ENCODE measurements at regions not wholly inside any gene's neighbourhood (a gene's known extent, or its start where the extent isn't known, plus 50 kb on each side); places are given as distances from the start of the nearest gene placed in this dataset.

DNA sequence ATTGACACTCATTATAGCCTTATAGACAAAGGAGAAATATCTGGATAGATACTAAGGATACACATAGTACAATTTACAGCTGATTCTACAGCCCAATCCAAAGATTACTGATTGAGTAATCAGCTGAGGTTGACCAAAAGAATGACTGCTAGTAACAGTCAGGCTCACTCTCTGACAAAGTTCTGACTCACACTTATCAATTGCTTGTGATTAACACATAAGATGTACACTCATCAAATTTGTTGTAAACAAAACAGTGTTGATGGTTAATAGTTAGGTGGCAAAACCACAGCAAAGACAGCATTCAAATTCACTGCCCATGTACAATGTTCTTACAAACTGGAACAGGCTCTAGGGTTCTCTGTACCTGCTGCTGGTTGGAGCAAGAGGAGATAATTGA is 422.7 kb downstream of the TLE1 start:
- Histone ChIP-seq H3K36me3 (ENCODE audit: control insufficient read depth in 2 of 2, insufficient read depth in 2 of 2, low read length in 1 of 2) (no peaks in the 10 kb centered on the region), H3K9me3 (replicated peaks; ENCODE audit: control insufficient read depth, insufficient read depth, low read length) (no peaks in the 10 kb centered on the region), H3K9ac (ENCODE audit: control insufficient read depth, insufficient read depth, low read length) (no peak overlapping the region), H3K79me2 (ENCODE audit: control insufficient read depth, insufficient read depth, low read length) (no peaks in the 10 kb centered on the region), H2AFZ (ENCODE audit: control insufficient read depth, low read depth, low read length) (no peak overlapping the region), H3K27ac (ENCODE audit: control insufficient read depth, insufficient read depth) (no peak overlapping the region), H3K27me3 (replicated peaks in 1 of 2; ENCODE audit: control insufficient read depth in 2 of 2, insufficient read depth in 2 of 2, low read length in 1 of 2) (no peaks in the 10 kb centered on the region), H3K4me2 (ENCODE audit: control insufficient read depth, insufficient read depth) (no peak overlapping the region), H3K4me3 (no peak overlapping the region), H4K20me1 (ENCODE audit: control insufficient read depth, insufficient read depth) (no peaks in the 10 kb centered on the region), H3K4me1 (ENCODE audit: control insufficient read depth, insufficient read depth, low read length) (no peaks in the 10 kb centered on the region)
- RAD21 ChIA-PET (ENCODE audit: unreplicated experiment), result no interaction called here
- BruUV-seq (replicated peaks), result no TSS peak
- no peak for FAIRE-seq
- in situ Hi-C loops (cut with MboI), result no loop called here
- intact Hi-C loops (cut with micrococcal nuclease; ENCODE audit: unreplicated experiment), result no loop called here
- CTCF ChIA-PET, result no interaction called here
- SMC1A ChIA-PET (ENCODE audit: uncharacterized antibody, unreplicated experiment), result no interaction called here
- POLR2A ChIA-PET, result no interaction called here
- DNase-seq (ENCODE audit: low read depth, low spot score), result no peak
- no peak for ATAC-seq
- no peak for TF ChIP-seq POLR2AphosphoS2 (IDR thresholded peaks at IDR 0.05; ENCODE audit: low read depth, low read length)
- no peak for TF ChIP-seq SMC3 (IDR thresholded peaks at IDR 0.05; ENCODE audit: borderline replicate concordance, low read length)
- TF ChIP-seq GATAD2B (conservative IDR thresholded peaks at IDR 0.05; ENCODE audit: low read depth), result no peak
- TF ChIP-seq TCF12 (IDR thresholded peaks at IDR 0.05; ENCODE audit: low read depth, low read length), result no peak
- TF ChIP-seq, protein P1, sequence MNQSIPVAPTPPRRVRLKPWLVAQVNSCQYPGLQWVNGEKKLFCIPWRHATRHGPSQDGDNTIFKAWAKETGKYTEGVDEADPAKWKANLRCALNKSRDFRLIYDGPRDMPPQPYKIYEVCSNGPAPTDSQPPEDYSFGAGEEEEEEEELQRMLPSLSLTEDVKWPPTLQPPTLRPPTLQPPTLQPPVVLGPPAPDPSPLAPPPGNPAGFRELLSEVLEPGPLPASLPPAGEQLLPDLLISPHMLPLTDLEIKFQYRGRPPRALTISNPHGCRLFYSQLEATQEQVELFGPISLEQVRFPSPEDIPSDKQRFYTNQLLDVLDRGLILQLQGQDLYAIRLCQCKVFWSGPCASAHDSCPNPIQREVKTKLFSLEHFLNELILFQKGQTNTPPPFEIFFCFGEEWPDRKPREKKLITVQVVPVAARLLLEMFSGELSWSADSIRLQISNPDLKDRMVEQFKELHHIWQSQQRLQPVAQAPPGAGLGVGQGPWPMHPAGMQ (IDR thresholded peaks at IDR 0.05; ENCODE audit: borderline replicate concordance), result no peak
- TF ChIP-seq FOXM1 (IDR thresholded peaks at IDR 0.05; ENCODE audit: low read depth, low read length), result no peak

DNA sequence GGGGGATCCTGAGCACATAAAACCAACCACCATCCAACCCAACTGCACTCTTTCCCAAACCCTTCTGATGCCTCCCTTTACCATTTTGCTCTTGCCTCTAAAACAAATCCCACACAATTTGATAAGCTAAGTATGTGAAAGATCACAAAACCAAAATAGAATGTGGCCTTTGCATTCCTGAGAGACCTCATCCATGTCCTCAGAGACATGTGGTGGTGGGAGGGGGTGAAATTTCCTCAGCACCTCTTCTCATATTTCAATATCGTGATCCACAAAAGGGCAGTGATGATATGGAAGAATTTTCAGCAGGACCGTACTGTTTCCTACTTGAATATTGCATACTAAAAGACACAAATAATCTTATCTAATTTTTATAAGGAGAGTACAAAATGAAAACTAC is 423.3 kb downstream of the TLE1 start:
- no peak overlapping the region for H3K27ac ChIP-seq (ENCODE audit: control insufficient read depth, insufficient read depth)
- WGBS (ENCODE audit: insufficient coverage, insufficient replicate concordance, low lambda C conversion rate, missing lambda C conversion rate), result 45% methylated on average over 2 of the region's 2 CpGs
- no peak overlapping the region for H3K4me2 ChIP-seq (ENCODE audit: control insufficient read depth, insufficient read depth)
- H3K4me3 ChIP-seq, result no peak overlapping the region
- ChIA-PET POLR2A (no interaction called here), SMC1A (ENCODE audit: uncharacterized antibody, unreplicated experiment) (no interaction called here), CTCF (no interaction called here), RAD21 (ENCODE audit: unreplicated experiment) (no interaction called here)
- no peaks in the 10 kb centered on the region for H3K36me3 ChIP-seq (ENCODE audit: control insufficient read depth in 2 of 2, insufficient read depth in 2 of 2, low read length in 1 of 2)
- no peak overlapping the region for H3K9ac ChIP-seq (ENCODE audit: control insufficient read depth, insufficient read depth, low read length)
- no peak overlapping the region for H2AFZ ChIP-seq (ENCODE audit: control insufficient read depth, low read depth, low read length)
- no peaks in the 10 kb centered on the region for H3K27me3 ChIP-seq (replicated peaks in 1 of 2; ENCODE audit: control insufficient read depth in 2 of 2, insufficient read depth in 2 of 2, low read length in 1 of 2)
- no peaks in the 10 kb centered on the region for H4K20me1 ChIP-seq (ENCODE audit: control insufficient read depth, insufficient read depth)
- no peak for DNase-seq (ENCODE audit: low read depth, low spot score)
- intact Hi-C loops (cut with micrococcal nuclease; ENCODE audit: unreplicated experiment), result no loop called here
- FAIRE-seq, result no peak
- ATAC-seq, result no peak
- no peaks in the 10 kb centered on the region for H3K4me1 ChIP-seq (ENCODE audit: control insufficient read depth, insufficient read depth, low read length)
- in situ Hi-C loops (cut with MboI), result no loop called here
- no TSS peak for BruUV-seq (replicated peaks)
- no peaks in the 10 kb centered on the region for H3K79me2 ChIP-seq (ENCODE audit: control insufficient read depth, insufficient read depth, low read length)
- no peaks in the 10 kb centered on the region for H3K9me3 ChIP-seq (replicated peaks; ENCODE audit: control insufficient read depth, insufficient read depth, low read length)
- TF ChIP-seq TCF7 (IDR thresholded peaks at IDR 0.05; ENCODE audit: borderline replicate concordance) (no peak), MTA2 (IDR thresholded peaks at IDR 0.05; ENCODE audit: low read depth) (no peak), HDGF (IDR thresholded peaks at IDR 0.05) (no peak), SMAD5 (IDR thresholded peaks at IDR 0.05; ENCODE audit: low read depth) (no peak), MEF2B (IDR thresholded peaks at IDR 0.05; ENCODE audit: partially characterized antibody, poor library complexity, severe bottlenecking) (no peak)
- TF ChIP-seq, protein P2, sequence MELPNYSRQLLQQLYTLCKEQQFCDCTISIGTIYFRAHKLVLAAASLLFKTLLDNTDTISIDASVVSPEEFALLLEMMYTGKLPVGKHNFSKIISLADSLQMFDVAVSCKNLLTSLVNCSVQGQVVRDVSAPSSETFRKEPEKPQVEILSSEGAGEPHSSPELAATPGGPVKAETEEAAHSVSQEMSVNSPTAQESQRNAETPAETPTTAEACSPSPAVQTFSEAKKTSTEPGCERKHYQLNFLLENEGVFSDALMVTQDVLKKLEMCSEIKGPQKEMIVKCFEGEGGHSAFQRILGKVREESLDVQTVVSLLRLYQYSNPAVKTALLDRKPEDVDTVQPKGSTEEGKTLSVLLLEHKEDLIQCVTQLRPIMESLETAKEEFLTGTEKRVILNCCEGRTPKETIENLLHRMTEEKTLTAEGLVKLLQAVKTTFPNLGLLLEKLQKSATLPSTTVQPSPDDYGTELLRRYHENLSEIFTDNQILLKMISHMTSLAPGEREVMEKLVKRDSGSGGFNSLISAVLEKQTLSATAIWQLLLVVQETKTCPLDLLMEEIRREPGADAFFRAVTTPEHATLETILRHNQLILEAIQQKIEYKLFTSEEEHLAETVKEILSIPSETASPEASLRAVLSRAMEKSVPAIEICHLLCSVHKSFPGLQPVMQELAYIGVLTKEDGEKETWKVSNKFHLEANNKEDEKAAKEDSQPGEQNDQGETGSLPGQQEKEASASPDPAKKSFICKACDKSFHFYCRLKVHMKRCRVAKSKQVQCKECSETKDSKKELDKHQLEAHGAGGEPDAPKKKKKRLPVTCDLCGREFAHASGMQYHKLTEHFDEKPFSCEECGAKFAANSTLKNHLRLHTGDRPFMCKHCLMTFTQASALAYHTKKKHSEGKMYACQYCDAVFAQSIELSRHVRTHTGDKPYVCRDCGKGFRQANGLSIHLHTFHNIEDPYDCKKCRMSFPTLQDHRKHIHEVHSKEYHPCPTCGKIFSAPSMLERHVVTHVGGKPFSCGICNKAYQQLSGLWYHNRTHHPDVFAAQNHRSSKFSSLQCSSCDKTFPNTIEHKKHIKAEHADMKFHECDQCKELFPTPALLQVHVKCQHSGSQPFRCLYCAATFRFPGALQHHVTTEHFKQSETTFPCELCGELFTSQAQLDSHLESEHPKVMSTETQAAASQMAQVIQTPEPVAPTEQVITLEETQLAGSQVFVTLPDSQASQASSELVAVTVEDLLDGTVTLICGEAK (IDR thresholded peaks at IDR 0.05; ENCODE audit: borderline replicate concordance), result no peak
- TF ChIP-seq, protein P3, sequence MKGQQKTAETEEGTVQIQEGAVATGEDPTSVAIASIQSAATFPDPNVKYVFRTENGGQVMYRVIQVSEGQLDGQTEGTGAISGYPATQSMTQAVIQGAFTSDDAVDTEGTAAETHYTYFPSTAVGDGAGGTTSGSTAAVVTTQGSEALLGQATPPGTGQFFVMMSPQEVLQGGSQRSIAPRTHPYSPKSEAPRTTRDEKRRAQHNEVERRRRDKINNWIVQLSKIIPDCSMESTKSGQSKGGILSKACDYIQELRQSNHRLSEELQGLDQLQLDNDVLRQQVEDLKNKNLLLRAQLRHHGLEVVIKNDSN (IDR thresholded peaks at IDR 0.05; ENCODE audit: borderline replicate concordance, extremely low read length, insufficient read depth, low read depth, low read length), result no peak

All from GM12878 (cell line).